Mucosa of gallbladder (tissue), 1 donor: ENCODE measurements at regions not wholly inside any gene's neighbourhood (a gene's known extent, or its start where the extent isn't known, plus 50 kb on each side); places are given as distances from the start of the nearest gene placed in this dataset.
A peak's percentile ranks its signal among the peaks of the same experiment; 100 is the strongest.
"Not testable (repeated sequence)": the region's sequence is repeated elsewhere in the genome, so short reads cannot be mapped to it uniquely, and the experiment has no call there.

Source experiments
- DNase-seq: peaks from one replicate; pipeline ENCODE4 v3.0.0-alpha.2; 2020; ENCODE audit warnings: low spot score
- donor health status: DM: no; HTN: no; CAD: no.

DNA sequence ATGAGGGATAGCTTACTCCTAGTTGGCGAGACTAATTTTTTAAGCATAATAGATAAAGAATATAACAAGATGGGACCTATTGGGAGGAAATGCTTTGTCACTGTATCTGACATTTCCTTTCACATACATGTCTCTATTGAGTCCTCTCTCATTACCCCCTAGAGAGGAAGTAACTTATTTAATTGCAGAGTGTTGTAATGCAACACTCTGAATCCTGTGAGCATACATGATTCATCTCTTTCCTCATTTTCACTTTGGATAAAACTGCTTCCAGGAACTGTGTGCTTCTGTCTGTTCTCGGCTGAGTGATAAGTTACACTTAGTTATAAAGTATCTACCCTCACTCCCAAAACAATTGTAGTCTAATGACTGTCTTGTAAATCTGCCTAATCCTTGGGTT, 266.1 kb upstream of the ANXA10 start:
- no peak for DNase-seq

DNA sequence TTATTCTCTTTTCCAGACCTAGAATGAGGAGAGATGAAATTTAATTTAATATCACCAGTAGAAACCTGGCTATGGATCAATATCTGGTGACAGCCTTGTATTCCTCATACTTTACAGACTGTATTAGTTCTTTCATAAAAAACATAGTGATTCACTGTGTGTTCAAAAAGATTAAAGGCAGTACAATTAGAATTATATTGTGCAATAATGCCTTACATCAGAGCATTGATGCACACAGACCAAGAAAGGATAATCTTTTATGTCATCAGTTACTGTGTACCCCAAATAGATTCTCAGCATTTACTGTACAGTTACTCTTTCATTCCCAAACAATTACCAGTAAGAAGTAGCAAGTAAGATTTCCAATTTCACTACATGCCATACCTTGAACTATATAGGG, 260.5 kb upstream of the ANXA10 start:
- DNase-seq, result no peak

DNA sequence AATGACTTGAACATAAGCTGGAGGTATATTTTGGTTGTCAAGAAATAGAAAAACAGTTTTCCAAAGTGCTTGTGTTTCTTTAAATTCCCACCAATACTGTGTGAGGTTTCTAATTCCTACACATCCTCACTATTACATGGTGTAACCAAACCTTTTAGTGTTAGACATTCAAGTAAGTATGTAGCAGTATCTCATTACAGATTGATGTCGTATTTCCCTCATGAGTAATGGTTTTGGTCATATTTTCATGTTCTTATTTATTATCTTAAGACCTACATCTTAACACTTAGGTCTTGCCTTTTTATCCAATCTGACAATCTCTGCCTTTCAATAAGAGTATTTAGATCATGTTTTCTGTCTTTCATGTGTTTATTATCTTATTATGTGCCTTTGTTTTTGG, 253.7 kb upstream of the ANXA10 start:
- no peak for DNase-seq

DNA sequence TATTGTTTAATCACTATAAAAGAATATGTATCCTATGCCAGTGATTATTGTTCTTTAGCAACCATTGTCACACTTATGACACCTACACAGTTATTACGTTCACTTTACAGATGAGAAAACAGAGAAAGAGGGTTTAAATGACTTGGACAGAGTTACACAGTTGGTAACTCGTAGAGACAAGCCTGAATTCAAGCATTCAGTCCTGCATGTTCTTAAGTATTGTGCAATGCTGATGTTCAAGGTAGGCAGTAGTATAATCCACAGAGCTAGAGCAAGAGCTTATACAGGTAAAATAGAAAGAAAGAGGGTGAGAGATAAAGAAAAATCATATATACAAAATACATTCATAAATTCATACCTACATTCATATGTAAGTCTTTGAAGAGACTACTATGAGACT, 249.8 kb upstream of the ANXA10 start:
- no peak for DNase-seq

DNA sequence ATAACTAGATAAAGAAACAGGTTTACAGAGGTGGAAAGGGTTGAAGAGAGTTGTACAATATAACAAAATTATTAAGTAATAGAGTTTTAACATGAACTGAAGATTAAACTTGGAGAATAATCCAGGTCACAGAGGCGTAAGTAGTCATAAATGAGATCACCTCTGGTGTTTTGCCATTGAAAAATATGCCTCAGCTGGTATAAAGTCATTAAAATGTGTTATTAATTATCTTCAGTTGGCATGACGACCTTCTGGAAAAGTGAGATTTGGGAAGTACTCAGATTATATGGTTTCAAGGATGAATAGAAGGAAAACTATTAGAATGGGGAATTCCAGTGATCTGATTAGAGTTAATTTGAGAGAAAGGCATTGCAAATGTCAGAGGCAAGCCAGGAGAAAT, 237.5 kb upstream of the ANXA10 start:
- DNase-seq, result no peak

DNA sequence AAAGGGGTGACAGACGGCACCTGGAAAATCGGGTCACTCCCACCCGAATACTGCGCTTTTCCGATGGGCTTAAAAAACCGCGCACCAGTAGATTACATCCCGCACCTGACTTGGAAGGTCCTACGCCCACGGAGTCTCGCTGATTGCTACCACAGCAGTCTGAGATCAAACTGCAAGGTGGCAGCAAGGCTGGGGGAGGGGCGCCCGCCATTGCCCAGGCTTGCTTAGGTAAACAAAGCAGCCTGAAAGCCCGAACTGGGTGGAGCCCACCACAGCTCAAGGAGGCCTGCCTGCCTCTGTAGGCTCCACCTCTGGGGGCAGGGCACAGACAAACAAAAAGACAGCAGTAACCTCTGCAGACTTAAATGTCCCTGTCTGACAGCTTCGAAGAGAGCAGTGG, 234.2 kb upstream of the ANXA10 start:
- not testable (repeated sequence) for DNase-seq

DNA sequence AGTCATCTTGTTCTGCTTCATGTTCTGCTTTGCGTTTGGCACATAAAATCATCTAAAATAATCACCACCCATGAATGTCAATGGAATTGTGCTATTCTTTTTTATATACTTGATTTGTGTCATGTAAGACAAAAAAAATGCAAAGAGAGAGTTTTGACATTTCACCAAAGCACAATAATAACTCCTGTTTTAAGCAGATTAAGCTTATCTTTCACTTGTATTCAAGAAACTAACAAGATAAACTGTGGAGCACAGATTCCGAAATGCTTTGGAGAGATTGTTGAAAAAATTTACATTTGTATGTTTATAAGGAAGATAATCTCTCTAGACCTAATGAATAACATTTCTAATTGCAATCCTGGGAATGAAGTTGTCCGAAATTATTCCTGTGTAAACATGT, 225.1 kb upstream of the ANXA10 start:
- no peak for DNase-seq

DNA sequence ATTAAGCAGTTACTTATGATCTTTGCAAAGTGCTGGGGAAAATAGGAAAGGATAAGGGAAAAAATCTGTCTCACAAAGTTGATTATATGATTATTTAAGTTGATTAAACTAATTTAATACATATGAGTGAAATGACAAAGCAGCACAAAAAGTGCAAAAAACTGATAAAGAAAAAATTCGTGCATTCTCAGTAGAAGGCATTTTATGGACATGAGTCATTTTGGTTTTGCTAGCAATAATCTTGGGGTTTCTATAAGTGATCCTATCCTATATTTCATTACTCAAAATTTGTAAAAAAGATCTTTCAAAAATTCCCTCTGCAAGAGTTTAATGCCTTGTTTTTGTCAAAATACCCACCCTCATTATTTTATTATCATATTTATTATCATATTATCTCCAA, 224.2 kb upstream of the ANXA10 start:
- DNase-seq, result no peak

DNA sequence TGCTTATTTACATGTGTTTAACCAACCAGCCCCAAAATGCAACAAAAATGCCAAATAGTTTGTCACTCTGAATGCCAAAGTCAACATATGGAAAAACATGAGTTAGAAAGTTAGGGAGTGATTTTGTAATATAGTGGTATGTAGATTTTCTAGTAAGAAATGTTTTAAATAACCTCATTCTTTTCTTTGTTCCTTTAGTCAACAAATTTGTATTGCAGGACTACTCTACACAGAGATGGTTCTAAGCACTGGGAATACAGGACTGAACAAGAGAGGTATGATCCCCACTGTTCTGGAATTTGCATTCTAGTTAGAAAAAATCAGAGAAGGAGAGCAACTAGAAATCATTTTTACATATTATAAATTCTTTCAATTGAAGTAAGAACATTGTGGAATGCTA, 218.8 kb upstream of the ANXA10 start:
- no peak for DNase-seq

DNA sequence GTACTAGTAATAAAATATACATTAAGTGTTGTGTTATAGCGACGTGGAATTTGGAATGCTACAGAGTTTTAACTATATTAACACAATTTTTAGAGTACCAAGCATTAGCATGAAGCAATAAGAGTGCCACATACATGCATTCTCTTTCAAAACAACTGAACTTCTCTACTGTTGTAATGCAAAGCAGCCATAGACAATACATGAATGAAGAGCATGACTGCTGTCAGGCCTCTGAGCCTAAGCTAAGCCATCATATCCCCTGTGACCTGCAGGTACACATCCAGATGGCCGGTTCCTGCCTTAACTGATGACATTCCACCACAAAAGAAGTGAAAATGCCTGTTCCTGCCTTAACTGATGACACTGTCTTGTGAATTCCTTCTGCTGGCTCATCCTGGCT, 216.2 kb upstream of the ANXA10 start:
- DNase-seq, result not testable (repeated sequence)

DNA sequence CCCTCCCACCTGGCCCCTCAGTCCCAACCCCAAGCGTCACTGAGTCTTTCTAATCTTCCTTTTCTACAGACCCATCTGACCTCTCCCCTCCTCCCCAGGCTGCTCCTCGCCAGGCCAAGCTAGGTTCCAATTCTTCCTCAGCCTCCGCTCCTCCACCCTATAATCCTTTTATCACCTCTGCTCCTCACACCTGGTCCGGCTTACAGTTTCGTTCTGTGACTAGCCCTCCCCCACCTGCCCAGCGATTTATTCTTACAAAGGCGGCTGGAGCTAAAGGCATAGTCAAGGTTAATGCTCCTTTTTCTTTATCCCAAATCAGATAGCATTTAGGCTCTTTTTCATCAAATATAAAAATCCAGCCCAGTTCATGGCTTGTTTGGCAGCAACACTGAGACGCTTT, 214.5 kb upstream of the ANXA10 start:
- not testable (repeated sequence) for DNase-seq

DNA sequence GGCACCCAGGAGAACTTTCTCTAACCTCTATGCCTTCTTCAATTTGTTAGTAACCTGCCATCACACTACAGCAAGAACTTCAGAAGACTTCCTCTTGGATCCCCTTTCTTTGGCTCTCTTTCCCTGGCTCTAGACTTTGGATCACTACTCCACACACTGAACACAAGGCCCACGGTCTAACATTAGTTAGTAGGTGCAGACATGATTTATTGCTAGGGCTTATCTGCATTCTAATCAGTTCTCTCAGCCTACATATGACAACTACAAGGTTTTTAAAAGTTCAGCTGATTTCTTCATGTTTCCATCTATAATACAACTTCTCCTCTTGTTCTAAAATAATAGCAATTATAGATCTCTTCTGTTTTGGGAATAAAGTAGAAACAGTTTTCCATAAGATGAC, 209.1 kb upstream of the ANXA10 start:
- DNase-seq, result no peak

DNA sequence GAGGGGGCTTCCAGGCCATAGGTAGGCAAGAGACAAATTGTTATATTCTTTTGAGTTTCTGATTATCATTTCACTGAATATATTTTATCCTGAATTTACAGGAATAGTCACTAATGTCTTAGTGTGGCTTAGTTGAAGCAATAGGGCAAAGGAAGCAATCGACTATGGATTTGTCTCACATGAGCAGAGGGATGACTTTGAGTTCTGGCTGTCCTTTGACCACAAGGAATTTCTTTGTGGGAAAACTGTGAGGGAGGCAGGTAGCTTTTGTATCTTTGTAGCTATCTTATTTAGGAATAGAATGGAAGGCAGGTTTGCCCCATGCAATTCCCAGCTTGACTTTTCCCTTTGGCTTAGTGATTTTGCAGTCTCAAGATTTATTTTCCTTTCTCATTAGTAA, 207.3 kb upstream of the ANXA10 start:
- no peak for DNase-seq

DNA sequence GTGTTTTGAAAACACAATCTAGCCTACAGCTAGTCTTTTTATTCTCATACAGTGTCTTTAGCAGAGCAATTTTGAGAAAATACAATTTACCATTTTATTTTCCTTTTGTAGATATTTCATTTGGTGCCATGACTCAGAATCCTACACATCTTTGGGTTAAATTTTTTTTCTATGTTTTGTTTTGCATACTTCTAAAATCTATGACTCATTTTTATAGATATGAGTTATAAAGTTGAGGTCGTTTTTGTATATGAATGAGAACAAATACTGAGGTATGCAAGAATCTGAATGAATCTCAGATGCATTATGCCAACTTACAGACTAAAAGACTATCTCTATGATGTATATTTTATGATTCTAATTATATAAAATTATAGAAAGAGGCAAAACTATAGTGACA, 206.5 kb upstream of the ANXA10 start:
- no peak for DNase-seq

DNA sequence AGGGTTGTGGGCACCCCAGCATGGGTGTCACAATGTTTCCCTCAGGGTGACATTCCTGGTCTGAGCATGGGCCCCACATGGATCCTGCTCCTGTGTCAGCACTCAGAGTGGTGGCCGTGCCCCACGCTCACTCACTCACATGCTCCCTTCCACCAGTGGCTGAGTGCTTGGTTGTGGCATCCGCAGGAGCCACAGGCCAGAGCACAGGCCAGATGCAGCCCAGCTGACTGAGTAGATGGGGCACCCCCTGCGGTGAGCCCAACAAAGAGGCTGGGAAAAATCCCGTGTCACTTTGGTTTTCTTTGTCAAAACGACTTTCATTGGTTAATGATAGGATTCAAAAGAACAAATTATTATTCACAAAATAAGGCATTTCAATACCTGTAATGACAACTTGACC, 204.6 kb upstream of the ANXA10 start:
- DNase-seq, result no peak

DNA sequence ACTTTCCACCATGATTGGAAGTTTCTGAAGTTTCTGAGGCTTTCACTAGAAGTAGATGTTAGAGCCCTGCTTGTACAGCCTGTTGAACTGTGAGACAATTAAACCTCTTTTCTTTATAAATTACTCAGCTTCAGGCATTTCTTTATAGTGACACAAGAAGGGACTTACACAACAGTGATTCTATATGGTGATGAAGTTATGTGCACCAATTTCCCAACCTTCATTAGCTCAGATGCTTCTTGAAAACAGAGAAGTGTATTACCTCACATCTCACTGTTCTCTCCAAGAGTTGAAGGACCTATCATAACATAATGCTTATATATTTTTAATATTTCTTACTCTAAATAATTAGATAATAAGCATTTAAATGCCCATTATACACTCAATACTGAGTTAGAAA, 202.1 kb upstream of the ANXA10 start:
- DNase-seq, result no peak

DNA sequence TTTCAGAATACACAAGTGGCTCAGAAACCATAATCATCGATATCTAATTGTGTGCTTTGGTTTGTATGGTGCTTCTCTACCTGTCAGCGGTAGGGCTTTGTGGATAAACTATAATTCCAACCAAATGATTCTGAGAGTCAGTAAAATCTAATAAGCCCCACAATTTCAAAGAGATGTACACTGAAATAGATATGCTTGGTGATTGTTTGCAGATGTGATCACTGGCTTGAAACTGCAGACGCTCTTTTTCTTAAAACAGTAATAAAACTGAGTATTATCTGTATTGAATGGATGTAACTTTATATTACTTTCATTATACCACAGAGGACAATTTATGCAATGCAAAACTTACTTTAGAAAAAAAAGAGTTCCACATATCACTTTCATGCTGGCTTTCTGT, 198.8 kb upstream of the ANXA10 start:
- DNase-seq, result no peak

DNA sequence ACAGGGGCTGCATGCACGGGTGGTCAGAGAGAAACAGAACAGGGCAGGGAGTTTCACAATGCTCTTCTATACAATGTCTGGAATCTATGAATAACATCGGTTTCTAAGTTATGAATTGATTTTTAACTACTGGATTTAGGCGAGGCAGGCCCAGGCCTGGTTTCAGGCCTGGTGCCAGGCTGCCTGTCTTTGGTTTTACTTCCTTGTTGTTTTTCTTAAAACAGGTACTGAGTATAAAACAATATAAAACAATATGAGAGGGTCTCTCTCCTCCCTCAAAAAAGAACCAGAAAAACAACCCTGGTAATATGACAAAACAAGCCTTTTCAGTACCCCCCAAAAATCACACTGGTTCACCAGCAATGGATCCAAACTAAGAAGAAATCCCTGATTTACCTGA, 196.1 kb upstream of the ANXA10 start:
- peak; percentile 40 for DNase-seq

DNA sequence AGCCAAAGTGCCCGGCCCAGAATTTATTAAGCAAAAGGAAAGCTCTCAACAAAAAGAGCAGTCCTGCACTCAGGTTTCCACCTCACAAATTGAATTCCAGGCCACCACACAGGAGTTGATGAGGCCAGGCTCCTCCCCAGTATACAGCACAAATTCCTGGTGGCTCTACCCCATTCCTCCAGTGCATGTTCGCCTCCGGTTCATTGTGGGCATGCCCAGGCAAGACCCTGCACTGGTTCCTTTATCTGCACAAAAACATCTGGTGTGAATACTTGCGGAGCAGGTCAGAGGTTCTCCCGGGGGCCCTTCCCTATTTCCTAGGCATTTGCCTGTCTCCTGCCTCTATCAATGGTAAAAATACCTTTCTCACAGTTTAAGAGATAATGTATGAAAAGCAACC, 195.2 kb upstream of the ANXA10 start:
- no peak for DNase-seq

DNA sequence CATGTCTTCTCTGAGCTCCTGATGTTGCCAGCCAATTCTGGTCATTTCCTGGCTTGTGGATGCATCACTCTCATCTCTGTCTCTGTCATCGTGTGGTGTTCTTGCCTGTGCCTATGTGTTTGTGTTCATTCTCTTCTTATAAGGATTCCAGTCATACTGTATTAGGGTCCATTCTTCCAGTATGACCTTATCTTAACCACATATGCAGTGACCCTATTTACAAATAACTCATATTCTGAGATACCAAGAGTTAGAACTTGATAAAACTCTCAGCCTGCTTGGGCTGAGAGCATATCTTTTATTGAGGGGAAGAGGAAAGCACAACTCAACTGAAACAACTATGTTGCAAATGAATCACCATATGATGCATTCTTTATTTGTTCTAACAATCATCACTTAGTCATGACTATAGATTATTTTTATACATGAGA, 189.0 kb upstream of the ANXA10 start:
- DNase-seq, result no peak

DNA sequence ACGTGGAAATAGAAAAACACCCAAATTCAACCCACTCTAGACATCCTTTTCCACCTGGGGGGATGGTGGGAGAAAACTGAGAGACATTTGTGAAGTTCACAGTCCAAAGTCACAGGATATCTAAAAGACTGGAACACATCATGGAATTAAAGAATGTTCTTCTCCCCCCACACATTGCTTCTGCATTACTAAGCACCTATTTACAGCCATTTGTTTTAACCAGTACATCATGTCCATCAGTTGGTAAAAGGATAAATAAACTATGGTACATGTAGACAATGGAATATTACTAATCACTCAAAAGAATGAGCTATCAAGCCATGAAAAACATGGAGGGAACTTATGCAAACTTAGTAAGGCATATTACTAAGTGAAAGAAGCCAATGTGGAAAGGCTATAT, 185.5 kb upstream of the ANXA10 start:
- no peak for DNase-seq

DNA sequence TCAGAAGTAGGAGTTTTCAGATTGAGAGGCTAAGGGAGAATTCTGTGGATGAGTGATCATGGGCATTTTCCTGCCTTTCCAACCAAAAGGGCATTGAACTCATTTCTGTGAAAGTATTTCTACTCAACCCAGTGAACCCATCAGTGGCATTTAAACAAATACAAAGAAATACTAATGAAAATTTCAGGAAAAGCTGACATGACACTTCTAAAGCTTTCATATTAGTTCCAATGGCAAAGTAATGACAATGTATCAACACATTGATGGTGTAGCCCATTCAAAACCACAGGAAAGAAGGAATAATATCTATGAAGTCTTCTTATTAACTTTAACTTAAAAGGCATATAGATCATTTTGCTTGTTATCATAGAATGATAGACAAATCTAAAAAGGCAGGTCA, 183.5 kb upstream of the ANXA10 start:
- DNase-seq, result no peak

DNA sequence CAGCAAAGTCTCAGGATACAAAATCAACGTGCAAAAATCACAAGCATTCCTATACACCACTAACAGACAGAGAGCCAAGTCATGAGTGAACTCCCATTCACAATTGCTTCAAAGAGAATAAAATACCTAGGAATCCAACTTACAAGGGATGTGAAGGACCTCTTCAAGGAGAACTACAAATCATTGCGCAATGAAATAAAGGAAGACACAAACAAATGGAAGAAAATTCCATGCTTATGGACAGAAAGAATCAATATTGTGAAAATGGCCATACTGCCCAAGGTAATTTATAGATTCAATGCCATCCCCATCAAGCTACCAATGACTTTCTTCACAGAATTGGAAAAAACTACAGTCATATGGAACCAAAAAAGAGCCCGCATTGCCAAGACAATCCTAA, 179.8 kb upstream of the ANXA10 start:
- DNase-seq, result not testable (repeated sequence)

DNA sequence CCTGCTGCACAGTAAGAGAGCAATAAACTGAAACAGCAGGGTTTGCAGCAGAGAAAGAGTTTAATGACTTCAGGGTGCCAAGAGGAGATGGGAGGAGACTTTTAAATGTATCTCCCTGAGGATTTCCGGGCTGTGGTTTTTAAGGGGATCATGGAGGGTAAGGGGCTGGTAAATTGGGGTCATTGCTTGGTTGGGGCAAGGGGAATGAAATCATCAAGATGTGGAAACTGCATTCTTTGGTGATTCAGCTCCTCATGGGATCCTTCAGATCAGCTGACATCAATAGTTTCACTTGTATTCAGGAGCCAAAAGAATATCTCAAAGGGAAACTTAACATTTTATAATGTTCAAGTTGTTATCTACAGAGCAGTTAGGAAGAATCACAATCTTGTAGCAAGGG, 174.3 kb upstream of the ANXA10 start:
- DNase-seq, result no peak

DNA sequence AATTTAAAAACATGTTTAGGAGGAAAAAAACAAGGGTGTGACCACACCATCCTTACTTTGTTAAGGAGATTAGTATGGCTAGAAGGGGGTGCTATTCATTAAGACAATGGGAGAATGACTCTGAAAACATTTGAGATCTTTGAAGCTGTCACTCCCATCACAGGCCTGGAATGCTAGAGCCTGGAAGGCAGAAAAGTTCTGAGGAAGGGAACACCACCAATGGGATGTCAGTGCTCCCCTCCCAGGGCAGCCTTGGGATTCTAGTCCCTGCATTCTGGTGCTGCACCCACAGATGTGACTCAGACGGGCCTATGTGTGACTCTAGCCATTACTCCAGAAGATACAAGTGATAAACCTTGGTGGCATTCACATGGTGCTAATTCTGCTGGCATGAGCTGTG, 162.2 kb upstream of the ANXA10 start:
- no peak for DNase-seq
